ENCODE measurements at regions not wholly inside any gene's neighbourhood (a gene's known extent, or its start where the extent isn't known, plus 50 kb on each side); places are given as distances from the start of the nearest gene placed in this dataset.
A peak's percentile ranks its signal among the peaks of the same experiment; 100 is the strongest.

GRCh38 chr3:148494451-148494850, 203.3 kb upstream of the AGTR1 start:
- Histone ChIP-seq H3K9ac (ENCODE audit: extremely low read depth, low read length, poor library complexity, severe bottlenecking) (no peak overlapping the region), H3K4me3 (ENCODE audit: low read length) (no peak overlapping the region), H3K36me3 (ENCODE audit: control insufficient read depth, insufficient read depth, low read length) (no peaks in the 10 kb centered on the region), H3K9me3 (ENCODE audit: control insufficient read depth, low read length) (peaks cover 7% of the 10 kb centered on the region), H3K27ac (ENCODE audit: low read depth, low read length) (no peak overlapping the region), H3K4me1 (ENCODE audit: control insufficient read depth, insufficient read depth, low read length) (peaks cover 2% of the 10 kb centered on the region), H3K27me3 (ENCODE audit: control insufficient read depth, insufficient read depth, low read length, poor library complexity, severe bottlenecking) (no peaks in the 10 kb centered on the region)
- 95 to 100% methylated on average over 1 of the region's 1 CpG for WGBS, 2 experiments (ENCODE audit: insufficient coverage in 1 of 2, insufficient read length in 1 of 2)
- Mint-ChIP-seq H3K4me1 (peaks cover 8% of the 10 kb centered on the region), H3K9me3 (no peaks in the 10 kb centered on the region), H3K27ac (no peak overlapping the region), H3K27me3 (ENCODE audit: insufficient read depth) (no peaks in the 10 kb centered on the region), H3K36me3 (ENCODE audit: low read depth) (no peaks in the 10 kb centered on the region), H3K4me3 (no peak overlapping the region)
- TF ChIP-seq CTCF (conservative IDR thresholded peaks at IDR 0.05): no peak
- DNase-seq: no peak

- Mint-ChIP-seq H3K36me3 (ENCODE audit: low read depth) (no peaks in the 10 kb centered on the region), H3K4me3 (no peak overlapping the region), H3K27ac (peak overlapping the region; percentile 32), H3K9me3 (no peaks in the 10 kb centered on the region), H3K27me3 (ENCODE audit: insufficient read depth) (no peaks in the 10 kb centered on the region), H3K4me1 (peaks cover 29% of the 10 kb centered on the region)
- TF ChIP-seq CTCF (conservative IDR thresholded peaks at IDR 0.05): no peak
- Histone ChIP-seq H3K9ac (ENCODE audit: extremely low read depth, low read length, poor library complexity, severe bottlenecking) (peak overlapping the region; percentile 7), H3K36me3 (ENCODE audit: control insufficient read depth, insufficient read depth, low read length) (no peaks in the 10 kb centered on the region), H3K4me1 (ENCODE audit: control insufficient read depth, insufficient read depth, low read length) (peaks cover 5% of the 10 kb centered on the region), H3K9me3 (ENCODE audit: control insufficient read depth, low read length) (no peaks in the 10 kb centered on the region), H3K27ac (ENCODE audit: low read depth, low read length) (no peak overlapping the region), H3K27me3 (ENCODE audit: control insufficient read depth, insufficient read depth, low read length, poor library complexity, severe bottlenecking) (no peaks in the 10 kb centered on the region), H3K4me3 (ENCODE audit: low read length) (peak overlapping the region; percentile 48)
- no peak for DNase-seq
Measured at GRCh38 chr3:148500881-148501280, 196.8 kb upstream of the AGTR1 start.

- Mint-ChIP-seq H3K9me3 (no peaks in the 10 kb centered on the region), H3K27me3 (ENCODE audit: insufficient read depth) (no peaks in the 10 kb centered on the region), H3K36me3 (ENCODE audit: low read depth) (no peaks in the 10 kb centered on the region), H3K4me3 (no peak overlapping the region), H3K27ac (no peak overlapping the region), H3K4me1 (peaks cover 3% of the 10 kb centered on the region)
- Histone ChIP-seq H3K36me3 (ENCODE audit: control insufficient read depth, insufficient read depth, low read length) (no peaks in the 10 kb centered on the region), H3K27me3 (ENCODE audit: control insufficient read depth, insufficient read depth, low read length, poor library complexity, severe bottlenecking) (no peaks in the 10 kb centered on the region), H3K9me3 (ENCODE audit: control insufficient read depth, low read length) (no peaks in the 10 kb centered on the region), H3K9ac (ENCODE audit: extremely low read depth, low read length, poor library complexity, severe bottlenecking) (no peak overlapping the region), H3K4me3 (ENCODE audit: low read length) (no peak overlapping the region), H3K27ac (ENCODE audit: low read depth, low read length) (no peak overlapping the region), H3K4me1 (ENCODE audit: control insufficient read depth, insufficient read depth, low read length) (no peaks in the 10 kb centered on the region)
- no peak for DNase-seq
- no peak for TF ChIP-seq CTCF (conservative IDR thresholded peaks at IDR 0.05)
Measured at GRCh38 chr3:148510116-148510515, 187.6 kb upstream of the AGTR1 start.
